ENCODE measurements at regions not wholly inside any gene's neighbourhood (a gene's known extent, or its start where the extent isn't known, plus 50 kb on each side); places are given as distances from the start of the nearest gene placed in this dataset.

- no peak overlapping the region for H3K4me3 ChIP-seq (ENCODE audit: control insufficient read depth, low read depth, low read length)
- no peak for TF ChIP-seq CTCF (conservative IDR thresholded peaks at IDR 0.05; ENCODE audit: control insufficient read depth, insufficient read depth, low read depth, low read length)
- no peak for DNase-seq (ENCODE audit: low read depth)
Observed at GRCh38 chr10:10865913-10866312, 151.8 kb upstream of the CELF2 start.

- no peak for TF ChIP-seq CTCF (conservative IDR thresholded peaks at IDR 0.05; ENCODE audit: control insufficient read depth, insufficient read depth, low read depth, low read length)
- no peak overlapping the region for H3K4me3 ChIP-seq (ENCODE audit: control insufficient read depth, low read depth, low read length)
- DNase-seq (ENCODE audit: low read depth), result no peak
Observed at GRCh38 chr10:10869592-10869991, 148.1 kb upstream of the CELF2 start.

- no peak for TF ChIP-seq CTCF (conservative IDR thresholded peaks at IDR 0.05; ENCODE audit: control insufficient read depth, insufficient read depth, low read depth, low read length)
- DNase-seq (ENCODE audit: low read depth), result peak; percentile 38
Observed at GRCh38 chr10:10870523-10871241, 147.0 kb upstream of the CELF2 start.

GRCh38 chr10:10871352-10871751, 146.3 kb upstream of the CELF2 start:
- DNase-seq (ENCODE audit: low read depth), result no peak
- H3K4me3 ChIP-seq (ENCODE audit: control insufficient read depth, low read depth, low read length), result no peak overlapping the region
- no peak for TF ChIP-seq CTCF (conservative IDR thresholded peaks at IDR 0.05; ENCODE audit: control insufficient read depth, insufficient read depth, low read depth, low read length)

More at GRCh38 chr10:10870523-10871241, 147.0 kb upstream of the CELF2 start:
- H3K4me3 ChIP-seq (ENCODE audit: control insufficient read depth, low read depth, low read length), result no peak overlapping the region

- no peak overlapping the region for H3K4me3 ChIP-seq (ENCODE audit: control insufficient read depth, low read depth, low read length)
- TF ChIP-seq CTCF (conservative IDR thresholded peaks at IDR 0.05; ENCODE audit: control insufficient read depth, insufficient read depth, low read depth, low read length), result no peak
- peak; percentile 87 for DNase-seq (ENCODE audit: low read depth)
Observed at GRCh38 chr10:10872035-10872673, 145.5 kb upstream of the CELF2 start.

- DNase-seq (ENCODE audit: low read depth), result peak; percentile 31
- no peak for TF ChIP-seq CTCF (conservative IDR thresholded peaks at IDR 0.05; ENCODE audit: control insufficient read depth, insufficient read depth, low read depth, low read length)
- H3K4me3 ChIP-seq (ENCODE audit: control insufficient read depth, low read depth, low read length), result no peak overlapping the region
Observed at GRCh38 chr10:10872764-10873163, 144.9 kb upstream of the CELF2 start.
